OCI-LY3 (cell line): ENCODE measurements at regions not wholly inside any gene's neighbourhood (a gene's known extent, or its start where the extent isn't known, plus 50 kb on each side); places are given as distances from the start of the nearest gene placed in this dataset.
"Not testable (repeated sequence)": the region's sequence is repeated elsewhere in the genome, so short reads cannot be mapped to it uniquely, and the experiment has no call there.

Experiments used
- EZH2phosphoT487 ChIP-seq: fragments of 200-600 bp; shearing (Covaris generic); IDR thresholded peaks from 2 replicates; pipeline ENCODE4 v1.6.1; 2018; ENCODE audit warnings: antibody characterized with exemption, mixed run types, low read depth
- TF ChIP-seq, protein P1 (sequence below): fragments of 200-600, 300-600 bp; sonication (generic); IDR thresholded peaks from 2 replicates; pipeline ENCODE4 v1.5.1; 2014; ENCODE audit warnings: antibody characterized with exemption, low read length, low read depth

DNA sequence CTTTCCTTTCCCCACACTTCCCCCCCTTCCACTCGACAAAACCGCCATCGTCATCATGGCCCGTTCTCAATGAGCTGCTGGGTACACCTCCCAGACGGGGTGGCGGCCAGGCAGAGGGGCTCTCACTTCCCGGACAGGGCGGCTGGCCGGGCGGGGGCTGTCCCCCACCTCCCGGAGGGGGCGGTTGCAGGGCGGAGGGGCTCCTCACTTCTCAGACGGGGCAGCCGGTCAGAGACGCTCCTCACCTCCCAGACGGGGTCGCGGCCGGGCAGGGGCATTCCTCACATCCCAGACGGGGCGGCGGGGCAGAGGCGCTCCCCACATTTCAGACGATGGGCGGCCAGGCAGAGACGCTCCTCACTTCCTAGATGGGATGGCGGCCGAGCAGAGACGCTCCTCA is 74.2 kb upstream of the OSTN start:
- TF ChIP-seq, protein P1, sequence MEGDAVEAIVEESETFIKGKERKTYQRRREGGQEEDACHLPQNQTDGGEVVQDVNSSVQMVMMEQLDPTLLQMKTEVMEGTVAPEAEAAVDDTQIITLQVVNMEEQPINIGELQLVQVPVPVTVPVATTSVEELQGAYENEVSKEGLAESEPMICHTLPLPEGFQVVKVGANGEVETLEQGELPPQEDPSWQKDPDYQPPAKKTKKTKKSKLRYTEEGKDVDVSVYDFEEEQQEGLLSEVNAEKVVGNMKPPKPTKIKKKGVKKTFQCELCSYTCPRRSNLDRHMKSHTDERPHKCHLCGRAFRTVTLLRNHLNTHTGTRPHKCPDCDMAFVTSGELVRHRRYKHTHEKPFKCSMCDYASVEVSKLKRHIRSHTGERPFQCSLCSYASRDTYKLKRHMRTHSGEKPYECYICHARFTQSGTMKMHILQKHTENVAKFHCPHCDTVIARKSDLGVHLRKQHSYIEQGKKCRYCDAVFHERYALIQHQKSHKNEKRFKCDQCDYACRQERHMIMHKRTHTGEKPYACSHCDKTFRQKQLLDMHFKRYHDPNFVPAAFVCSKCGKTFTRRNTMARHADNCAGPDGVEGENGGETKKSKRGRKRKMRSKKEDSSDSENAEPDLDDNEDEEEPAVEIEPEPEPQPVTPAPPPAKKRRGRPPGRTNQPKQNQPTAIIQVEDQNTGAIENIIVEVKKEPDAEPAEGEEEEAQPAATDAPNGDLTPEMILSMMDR = not testable (repeated sequence)
- not testable (repeated sequence) for TF ChIP-seq EZH2phosphoT487
